A549 (cell line): ENCODE measurements at regions not wholly inside any gene's neighbourhood (a gene's known extent, or its start where the extent isn't known, plus 50 kb on each side); places are given as distances from the start of the nearest gene placed in this dataset.
A peak's percentile ranks its signal among the peaks of the same experiment; 100 is the strongest.

ENCODE experiments used
- ATAC-seq, 2 experiments: fragments of 200-7000 bp in 1 of 2; fragments of >200 bp in 1 of 2; cut with Nextera tagmentation in 1 of 2; cut with Tn5 transposase in 1 of 2; 3 replicates each; pipeline versions ENCODE4 v1.8.0 to v1.9.1; 2018 to 2020; ENCODE audit warnings: mild to moderate bottlenecking in 1 of 2, moderate library complexity in 1 of 2
- CTCF ChIA-PET: fragments of 300-600 bp; sonication (Branson Sonifier 250); formaldehyde crosslinking; extraction: SDS; loops from one replicate; lab custom pipeline; 2021; ENCODE audit warnings: antibody characterized with exemption, inconsistent platforms; lab: Yijun Ruan, JAX
- POLR2A ChIA-PET: fragments of 350-600 bp; formaldehyde crosslinking; extraction: SDS; loops from one replicate; lab custom pipeline; 2021; ENCODE audit warnings: antibody characterized with exemption, inconsistent platforms; lab: Yijun Ruan, JAX
- DNase-seq, 2 experiments: peaks; one replicate each; pipeline versions ENCODE4 v3.0.0 to v3.0.0-alpha.2; 2011 to 2016; ENCODE audit warnings: low read depth in 1 of 2, low spot score in 1 of 2
- FAIRE-seq: peaks from 2 replicates; lab custom pipeline; 2011; peaks lifted over from hg19 to GRCh38; lab: Jason Lieb, UNC
- H3K27ac ChIP-seq, 2 experiments: fragments of >200 bp; sonication (Bioruptor Twin); formaldehyde crosslinking; 3 replicates each; pipeline ENCODE4 v1.5.1; 2016 to 2017
- H3K4me1 ChIP-seq: fragments of >200 bp; sonication (Bioruptor Twin); formaldehyde crosslinking; 3 replicates; pipeline ENCODE4 v1.6.1; 2016
- H3K4me2 ChIP-seq: fragments of >200 bp; sonication (Bioruptor Twin); formaldehyde crosslinking; 3 replicates; pipeline ENCODE4 v1.6.1; 2016
- H3K4me3 ChIP-seq: fragments of >200 bp; sonication (Bioruptor Twin); formaldehyde crosslinking; 3 replicates; pipeline ENCODE4 v1.5.1; 2016
- H3K9me3 ChIP-seq: fragments of >200 bp; sonication (Bioruptor Twin); formaldehyde crosslinking; 3 replicates; pipeline ENCODE4 v1.6.1; 2016
- BHLHE40 ChIP-seq: IDR thresholded peaks from 2 replicates; pipeline ENCODE4 v1.6.1; 2012; ENCODE audit warnings: low read depth, low read length, inconsistent platforms
- CBX8 ChIP-seq: fragments of 200-600 bp; sonication (generic); IDR thresholded peaks from 2 replicates; pipeline ENCODE4 v1.6.1; 2016
- CEBPB ChIP-seq, 2 experiments: fragments of >200 bp in 1 of 2; sonication (Bioruptor Twin) in 1 of 2; formaldehyde crosslinking in 1 of 2; IDR thresholded peaks; 2 replicates each; pipeline ENCODE4 v1.6.1; 2012 to 2016
- EHMT2 ChIP-seq: fragments of 200-600 bp; sonication (generic); IDR thresholded peaks from 2 replicates; pipeline ENCODE4 v1.6.1; 2016; ENCODE audit warnings: antibody characterized with exemption, low read depth, mild to moderate bottlenecking, moderate library complexity
- ELK1 ChIP-seq: fragments of 150-350 bp; IDR thresholded peaks from 2 replicates; pipeline ENCODE4 v1.6.1; 2014; ENCODE audit warnings: low read depth, mild to moderate bottlenecking, low read length
- ESRRA ChIP-seq: fragments of 150-350 bp; IDR thresholded peaks from 2 replicates; pipeline ENCODE4 v1.6.1; 2014; ENCODE audit warnings: mild to moderate bottlenecking, low read length, borderline replicate concordance
- FOSB ChIP-seq: fragments of 250-450 bp; sonication (Bioruptor Pico); IDR thresholded peaks from 2 replicates; pipeline ENCODE4 v1.5.0; 2020; ENCODE audit warnings: mild to moderate bottlenecking, moderate library complexity
- FOSL2 ChIP-seq, 2 experiments: fragments of 450-650 bp in 1 of 2; fragments of >200 bp in 1 of 2; sonication (Bioruptor Twin) in 1 of 2; formaldehyde crosslinking; IDR thresholded peaks; 2 replicates each; pipeline versions ENCODE4 v1.5.0 to v1.6.1; 2016 to 2020; ENCODE audit warnings: mild to moderate bottlenecking in 1 of 2, moderate library complexity in 1 of 2
- FOXS1 ChIP-seq: fragments of 250-450 bp; sonication (Bioruptor Pico); IDR thresholded peaks from 2 replicates; pipeline ENCODE4 v1.5.0; 2020; ENCODE audit warnings: mild to moderate bottlenecking, moderate library complexity
- GATA3 ChIP-seq: IDR thresholded peaks from 2 replicates; pipeline ENCODE4 v1.6.1; 2012; ENCODE audit warnings: borderline replicate concordance
- HDAC2 ChIP-seq: fragments of 200-600 bp; sonication (generic); IDR thresholded peaks from 2 replicates; pipeline ENCODE4 v1.6.1; 2016
- HMGXB4 ChIP-seq: fragments of 250-450 bp; sonication (Bioruptor Pico); IDR thresholded peaks from 2 replicates; pipeline ENCODE4 v1.5.0; 2021; ENCODE audit warnings: mild to moderate bottlenecking, moderate library complexity, borderline replicate concordance
- HOXA7 ChIP-seq: fragments of 250-450 bp; sonication (Bioruptor Pico); IDR thresholded peaks from 2 replicates; pipeline ENCODE4 v1.5.0; 2020; ENCODE audit warnings: mild to moderate bottlenecking, moderate library complexity
- HOXB13 ChIP-seq: fragments of 250-450 bp; sonication (Bioruptor Pico); IDR thresholded peaks from 2 replicates; pipeline ENCODE4 v1.5.0; 2020; ENCODE audit warnings: low read depth, mild to moderate bottlenecking, moderate library complexity
- HOXB5 ChIP-seq: fragments of 250-450 bp; sonication (Bioruptor Pico); IDR thresholded peaks from 2 replicates; pipeline ENCODE4 v1.5.0; 2020; ENCODE audit warnings: mild to moderate bottlenecking, moderate library complexity
- JUN ChIP-seq, 2 experiments: fragments of >200 bp; sonication (Bioruptor Twin); formaldehyde crosslinking; IDR thresholded peaks; 2 replicates in 1 of 2; 3 replicates in 1 of 2; pipeline ENCODE4 v1.6.1; 2016 to 2017
- MAFK ChIP-seq: fragments of 450-650 bp; IDR thresholded peaks from 2 replicates; pipeline ENCODE4 v1.6.1; 2014; ENCODE audit not compliant: partially characterized antibody
- MYC ChIP-seq: IDR thresholded peaks from 2 replicates; pipeline ENCODE4 v1.6.1; 2012; ENCODE audit warnings: mild to moderate bottlenecking, inconsistent platforms, low read length, improper control_type of control experiment, borderline replicate concordance
- NFE2L2 ChIP-seq: fragments of 150-350 bp; conservative IDR thresholded peaks from 2 replicates; pipeline ENCODE4 v1.6.1; 2014; ENCODE audit warnings: low read length
- PHF8 ChIP-seq: fragments of 200-600 bp; sonication (generic); IDR thresholded peaks from 2 replicates; pipeline ENCODE4 v1.6.1; 2016; ENCODE audit warnings: low read depth, mild to moderate bottlenecking, antibody characterized with exemption, moderate library complexity, borderline replicate concordance
- POLR2A ChIP-seq: IDR thresholded peaks from 2 replicates; pipeline ENCODE4 v1.6.1; 2012; ENCODE audit warnings: mild to moderate bottlenecking, low read length
- POLR2AphosphoS2 ChIP-seq: conservative IDR thresholded peaks from 2 replicates; pipeline ENCODE4 v1.6.1; 2012; ENCODE audit warnings: low read length, improper control_type of control experiment, inconsistent platforms
- RARB ChIP-seq: fragments of 250-450 bp; sonication (Bioruptor Pico); IDR thresholded peaks from 2 replicates; pipeline ENCODE4 v1.8.0; 2021; ENCODE audit warnings: mild to moderate bottlenecking, moderate library complexity
- RFX5 ChIP-seq: fragments of 450-650 bp; IDR thresholded peaks from 2 replicates; pipeline ENCODE4 v1.7.1; 2014; ENCODE audit warnings: antibody characterized with exemption, mild to moderate bottlenecking, moderate library complexity
- RNF2 ChIP-seq: fragments of 200-600 bp; sonication (generic); IDR thresholded peaks from 2 replicates; pipeline ENCODE4 v1.6.1; 2016; ENCODE audit warnings: low read depth, mild to moderate bottlenecking, antibody characterized with exemption, moderate library complexity, borderline replicate concordance
- TP53 ChIP-seq: fragments of 250-450 bp; sonication (Bioruptor Pico); IDR thresholded peaks from 2 replicates; pipeline ENCODE4 v1.5.0; 2021; ENCODE audit warnings: mild to moderate bottlenecking, moderate library complexity
- ZC3H11A ChIP-seq: fragments of 450-650 bp; IDR thresholded peaks from 2 replicates; pipeline ENCODE4 v1.6.1; 2014; ENCODE audit warnings: antibody characterized with exemption, mild to moderate bottlenecking
- ZNF302 ChIP-seq: fragments of 250-450 bp; sonication (Bioruptor Pico); IDR thresholded peaks from 2 replicates; pipeline ENCODE4 v1.9.0; 2021; ENCODE audit warnings: inconsistent platforms, mild to moderate bottlenecking, moderate library complexity
- WGBS: methylation state at CpG from one replicate; pipeline ENCODE4 v1.1.6; 2017; ENCODE audit errors: missing lambda C conversion rate; 5-methylcytosine and 5-hydroxymethylcytosine counted together
- TF ChIP-seq, protein P1 (sequence below): fragments of 250-450 bp; sonication (Bioruptor Pico); IDR thresholded peaks from 2 replicates; pipeline ENCODE4 v1.5.0; 2020; ENCODE audit warnings: low read depth, mild to moderate bottlenecking, moderate library complexity
- TF ChIP-seq, protein P2 (sequence below): fragments of >200 bp; sonication (Bioruptor Twin); formaldehyde crosslinking; IDR thresholded peaks from 2 replicates; pipeline ENCODE4 v1.6.1; 2016

GRCh38 chr5:56683733-56684132 lies 131.6 kb upstream of the MAP3K1 start:
- POLR2A ChIA-PET: no interaction called here
- Histone ChIP-seq H3K4me1 (no peaks in the 10 kb centered on the region), H3K27ac (no peak overlapping the region), H3K9me3 (no peaks in the 10 kb centered on the region), H3K4me3 (no peak overlapping the region), H3K4me2 (no peak overlapping the region)
- FAIRE-seq (no peak), ATAC-seq (no peak), DNase-seq (no peak)
- no peak for TF ChIP-seq FOXS1 (CRISPR knock-in tag)
- no peak for TF ChIP-seq HDAC2
- no peak for TF ChIP-seq CBX8
- no peak for TF ChIP-seq ESRRA
- no peak for TF ChIP-seq RARB
- no peak for TF ChIP-seq NFE2L2
- TF ChIP-seq, protein P1, sequence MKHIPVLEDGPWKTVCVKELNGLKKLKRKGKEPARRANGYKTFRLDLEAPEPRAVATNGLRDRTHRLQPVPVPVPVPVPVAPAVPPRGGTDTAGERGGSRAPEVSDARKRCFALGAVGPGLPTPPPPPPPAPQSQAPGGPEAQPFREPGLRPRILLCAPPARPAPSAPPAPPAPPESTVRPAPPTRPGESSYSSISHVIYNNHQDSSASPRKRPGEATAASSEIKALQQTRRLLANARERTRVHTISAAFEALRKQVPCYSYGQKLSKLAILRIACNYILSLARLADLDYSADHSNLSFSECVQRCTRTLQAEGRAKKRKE (CRISPR knock-in tag): no peak
- no peak for TF ChIP-seq PHF8
- no peak for TF ChIP-seq JUN (IDR thresholded peaks at IDR 0.05)
- no peak for TF ChIP-seq ZC3H11A
- TF ChIP-seq ZNF302: no peak
- TF ChIP-seq FOSL2 (IDR thresholded peaks at IDR 0.05): no peak
- no peak for TF ChIP-seq FOSL2 (CRISPR knock-in tag; IDR thresholded peaks at IDR 0.05)
- TF ChIP-seq RNF2: no peak
- TF ChIP-seq POLR2AphosphoS2: no peak
- TF ChIP-seq HOXA7 (CRISPR knock-in tag): no peak
- TF ChIP-seq HOXB13 (CRISPR knock-in tag): no peak
- no peak for TF ChIP-seq ELK1
- TF ChIP-seq MYC: no peak
- TF ChIP-seq HOXB5 (CRISPR knock-in tag): no peak
- TF ChIP-seq CEBPB (IDR thresholded peaks at IDR 0.05): no peak
- CTCF ChIA-PET: no interaction called here
- 45% methylated on average over 2 of the region's 2 CpGs for WGBS

DNA sequence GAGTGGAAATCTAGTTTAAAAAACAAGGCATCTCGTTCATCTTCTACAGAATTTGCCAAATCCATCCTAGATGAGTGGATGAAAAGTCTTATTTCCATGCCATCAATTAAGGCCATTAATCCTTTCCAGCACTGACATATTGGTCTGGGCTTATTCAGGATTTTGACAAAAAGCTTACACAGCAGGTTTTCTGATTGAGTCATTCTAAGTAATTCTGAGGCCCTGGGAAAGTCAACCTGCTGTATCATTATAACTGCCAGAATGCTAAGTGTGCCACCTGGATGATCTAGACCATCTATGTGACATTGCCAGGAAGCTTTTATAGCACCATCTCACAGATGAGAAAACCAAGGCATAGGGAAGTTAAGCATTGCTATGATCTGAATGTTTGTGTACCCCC lies 132.1 kb upstream of the MAP3K1 start:
- 20% methylated on average over 1 of the region's 1 CpG for WGBS
- POLR2A ChIA-PET: no interaction called here
- TF ChIP-seq GATA3 (no peak), MAFK (peak; percentile 66)
- TF ChIP-seq, all 56 proteins: peak for 1
- CTCF ChIA-PET: no interaction called here
- Histone ChIP-seq H3K9me3 (no peaks in the 10 kb centered on the region), H3K4me2 (no peak overlapping the region), H3K4me3 (no peak overlapping the region), H3K27ac (no peak overlapping the region), H3K4me1 (no peaks in the 10 kb centered on the region)
- no peak for FAIRE-seq
- no peak for ATAC-seq
- no peak for DNase-seq

- no peak overlapping the region for H3K4me2 ChIP-seq
- FAIRE-seq: no peak
- no peak for DNase-seq
- no peak overlapping the region for H3K4me3 ChIP-seq
- H3K4me1 ChIP-seq: 0 out of 3 replicates have a peak, but pooled peaks cover under 1% of the 10 kb centered on the region
- no peaks in the 10 kb centered on the region for H3K9me3 ChIP-seq
- ATAC-seq: no peak
- no peak for TF ChIP-seq EHMT2
- no peak for TF ChIP-seq HMGXB4
- TF ChIP-seq FOSB (CRISPR knock-in tag): no peak
- TF ChIP-seq CEBPB (IDR thresholded peaks at IDR 0.05): no peak
- TF ChIP-seq BHLHE40: no peak
- no peak for TF ChIP-seq RARB
- TF ChIP-seq TP53 (CRISPR knock-in tag): no peak
- TF ChIP-seq POLR2A: no peak
- TF ChIP-seq, protein P2, sequence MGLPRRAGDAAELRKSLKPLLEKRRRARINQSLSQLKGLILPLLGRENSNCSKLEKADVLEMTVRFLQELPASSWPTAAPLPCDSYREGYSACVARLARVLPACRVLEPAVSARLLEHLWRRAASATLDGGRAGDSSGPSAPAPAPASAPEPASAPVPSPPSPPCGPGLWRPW: no peak
- TF ChIP-seq FOXS1 (CRISPR knock-in tag): no peak
- TF ChIP-seq RNF2: no peak
- TF ChIP-seq ESRRA: no peak
- no peak for TF ChIP-seq RFX5
- no peak for TF ChIP-seq ELK1
- TF ChIP-seq HDAC2: no peak
- TF ChIP-seq NFE2L2: no peak
- TF ChIP-seq, all 56 proteins: peak for 0
- POLR2A ChIA-PET: no interaction called here
- H3K27ac ChIP-seq: no peak overlapping the region
- WGBS: 20% methylated on average over 1 of the region's 1 CpG
- CTCF ChIA-PET: no interaction called here
Measured at GRCh38 chr5:56681346-56681745, 134.0 kb upstream of the MAP3K1 start.
